Gastroesophageal sphincter (tissue), 3 donors: ENCODE measurements at regions not wholly inside any gene's neighbourhood (a gene's known extent, or its start where the extent isn't known, plus 50 kb on each side); places are given as distances from the start of the nearest gene placed in this dataset.
"Not testable (repeated sequence)": the region's sequence is repeated elsewhere in the genome, so short reads cannot be mapped to it uniquely, and the experiment has no call there.

Source experiments
- POLR2A ChIP-seq, 2 donors: fragments of 450-650 bp; IDR thresholded peaks; one replicate each; pipeline ENCODE4 v1.6.1; 2017; ENCODE audit warnings: antibody characterized with exemption in 2 of 2, mild to moderate bottlenecking in 2 of 2, moderate library complexity in 1 of 2
- TF ChIP-seq, protein P1 (sequence below), 4 experiments: fragments of 200-600 bp in 2 of 4; fragments of 450-650 bp in 2 of 4; sonication (generic) in 1 of 4; IDR thresholded peaks; one replicate each; pipeline ENCODE4 v1.5.1; 2017 to 2019; ENCODE audit warnings: antibody characterized with exemption in 4 of 4, mild to moderate bottlenecking in 2 of 4, moderate library complexity in 2 of 4

DNA sequence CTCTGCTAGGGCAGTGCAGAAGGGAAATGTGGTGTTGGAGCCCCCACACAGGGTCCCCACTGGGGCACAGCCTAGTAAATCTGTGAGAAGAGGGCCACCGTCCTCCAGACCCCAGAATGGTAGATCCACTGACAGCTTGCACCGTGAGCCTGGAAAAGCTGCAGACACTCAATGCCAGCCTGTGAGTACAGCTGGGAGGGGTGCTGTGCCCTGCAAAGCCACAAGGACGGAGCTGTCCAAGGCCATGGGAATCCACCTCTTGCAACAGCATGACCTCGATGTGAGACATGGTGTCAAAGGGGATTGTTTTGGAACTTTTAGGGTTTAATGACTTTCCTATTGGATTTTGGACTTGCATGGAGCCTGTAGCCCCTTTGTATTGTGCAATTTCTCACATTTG is 220.8 kb upstream of the BRINP3 start:
- TF ChIP-seq, protein P1, sequence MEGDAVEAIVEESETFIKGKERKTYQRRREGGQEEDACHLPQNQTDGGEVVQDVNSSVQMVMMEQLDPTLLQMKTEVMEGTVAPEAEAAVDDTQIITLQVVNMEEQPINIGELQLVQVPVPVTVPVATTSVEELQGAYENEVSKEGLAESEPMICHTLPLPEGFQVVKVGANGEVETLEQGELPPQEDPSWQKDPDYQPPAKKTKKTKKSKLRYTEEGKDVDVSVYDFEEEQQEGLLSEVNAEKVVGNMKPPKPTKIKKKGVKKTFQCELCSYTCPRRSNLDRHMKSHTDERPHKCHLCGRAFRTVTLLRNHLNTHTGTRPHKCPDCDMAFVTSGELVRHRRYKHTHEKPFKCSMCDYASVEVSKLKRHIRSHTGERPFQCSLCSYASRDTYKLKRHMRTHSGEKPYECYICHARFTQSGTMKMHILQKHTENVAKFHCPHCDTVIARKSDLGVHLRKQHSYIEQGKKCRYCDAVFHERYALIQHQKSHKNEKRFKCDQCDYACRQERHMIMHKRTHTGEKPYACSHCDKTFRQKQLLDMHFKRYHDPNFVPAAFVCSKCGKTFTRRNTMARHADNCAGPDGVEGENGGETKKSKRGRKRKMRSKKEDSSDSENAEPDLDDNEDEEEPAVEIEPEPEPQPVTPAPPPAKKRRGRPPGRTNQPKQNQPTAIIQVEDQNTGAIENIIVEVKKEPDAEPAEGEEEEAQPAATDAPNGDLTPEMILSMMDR (IDR thresholded peaks at IDR 0.05): not testable (repeated sequence)
- TF ChIP-seq POLR2A (IDR thresholded peaks at IDR 0.05): not testable (repeated sequence)
